KMS-11 (cell line): ENCODE measurements at regions not wholly inside any gene's neighbourhood (a gene's known extent, or its start where the extent isn't known, plus 50 kb on each side); places are given as distances from the start of the nearest gene placed in this dataset.

Source experiments
- H2AFZ ChIP-seq: fragments of 200-600 bp; sonication (generic); 2 replicates; pipeline ENCODE4 v1.6.1; 2016; ENCODE audit warnings: antibody characterized with exemption, mixed run types, low read depth
- H3K27ac ChIP-seq: fragments of 200-600 bp; sonication (generic); 2 replicates; pipeline ENCODE4 v1.6.1; 2016; ENCODE audit warnings: mild to moderate bottlenecking, mixed run types
- H3K27me3 ChIP-seq: fragments of 200-600 bp; sonication (generic); 2 replicates; pipeline ENCODE4 v1.6.1; 2017; ENCODE audit warnings: mild to moderate bottlenecking, low read depth, mixed run types, moderate library complexity; ENCODE audit not compliant: insufficient read depth
- H3K36me3 ChIP-seq: fragments of 200-600 bp; sonication (generic); 2 replicates; pipeline ENCODE4 v1.6.1; 2017; ENCODE audit warnings: mild to moderate bottlenecking, mixed run types; ENCODE audit not compliant: insufficient read depth
- H3K4me1 ChIP-seq: fragments of 200-600 bp; sonication (generic); 2 replicates; pipeline ENCODE4 v1.6.1; 2016; ENCODE audit warnings: mild to moderate bottlenecking, low read depth, mixed run types; ENCODE audit not compliant: poor library complexity, severe bottlenecking
- H3K4me2 ChIP-seq: fragments of 200-600 bp; sonication (generic); 2 replicates; pipeline ENCODE4 v1.7.0; 2016; ENCODE audit warnings: mild to moderate bottlenecking, mixed run types
- H3K4me3 ChIP-seq: fragments of 200-600 bp; sonication (generic); IDR thresholded peaks from 2 replicates; pipeline ENCODE4 v1.6.1; 2017; ENCODE audit warnings: low read depth, low read length, mixed read lengths; ENCODE audit not compliant: insufficient read depth
- H3K79me2 ChIP-seq: fragments of 200-600 bp; sonication (generic); 2 replicates; pipeline ENCODE4 v1.6.1; 2016; ENCODE audit warnings: low read depth, mixed run types; ENCODE audit not compliant: insufficient read depth
- H3K9ac ChIP-seq: fragments of 200-600 bp; sonication (generic); 2 replicates; pipeline ENCODE4 v1.6.1; 2016; ENCODE audit warnings: mild to moderate bottlenecking, mixed run types
- H4K20me1 ChIP-seq: fragments of 200-600 bp; sonication (generic); 2 replicates; pipeline ENCODE4 v1.6.1; 2016; ENCODE audit warnings: mild to moderate bottlenecking, mixed run types; ENCODE audit not compliant: insufficient read depth
- TF ChIP-seq, protein P1 (sequence below): fragments of 200-600 bp; sonication (generic); conservative IDR thresholded peaks from 2 replicates; pipeline ENCODE4 v1.6.1; 2017; ENCODE audit warnings: low read depth, mild to moderate bottlenecking, antibody characterized with exemption, low read length, moderate library complexity, mixed read lengths

DNA sequence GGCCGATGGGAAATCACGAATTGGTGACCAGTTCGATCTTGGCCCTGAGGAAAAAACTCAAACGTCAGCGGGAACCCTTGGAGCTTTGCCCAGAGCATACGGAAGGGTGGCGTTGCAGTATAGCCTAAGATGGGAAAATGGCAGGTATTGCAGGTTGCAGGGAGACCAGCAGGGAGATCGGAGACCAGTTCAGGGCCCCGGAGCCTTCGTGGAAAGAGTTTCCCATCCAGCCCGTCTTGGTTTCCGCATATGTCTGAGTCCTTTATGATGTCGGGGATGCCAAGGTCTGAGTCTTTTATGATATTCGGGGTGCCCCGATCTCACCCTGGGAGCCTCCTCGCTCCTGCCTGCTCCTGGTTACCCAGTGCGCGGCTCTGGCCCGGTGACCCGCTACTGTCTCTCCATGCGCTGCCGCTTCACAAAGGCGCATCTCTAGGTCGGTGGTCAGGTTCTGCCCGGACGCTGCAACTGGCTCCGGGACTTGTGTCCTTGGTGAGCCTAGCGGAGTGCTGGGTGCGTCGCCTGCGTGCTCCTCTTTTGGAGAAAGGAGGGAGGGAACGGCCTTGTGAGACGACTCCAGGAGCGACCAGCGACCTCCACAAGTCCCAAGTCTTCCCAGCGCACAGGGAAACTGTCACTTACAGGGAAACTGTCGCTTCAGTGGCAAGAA lies 94.2 kb downstream of the PRKAB2 start:
- TF ChIP-seq, protein P1, sequence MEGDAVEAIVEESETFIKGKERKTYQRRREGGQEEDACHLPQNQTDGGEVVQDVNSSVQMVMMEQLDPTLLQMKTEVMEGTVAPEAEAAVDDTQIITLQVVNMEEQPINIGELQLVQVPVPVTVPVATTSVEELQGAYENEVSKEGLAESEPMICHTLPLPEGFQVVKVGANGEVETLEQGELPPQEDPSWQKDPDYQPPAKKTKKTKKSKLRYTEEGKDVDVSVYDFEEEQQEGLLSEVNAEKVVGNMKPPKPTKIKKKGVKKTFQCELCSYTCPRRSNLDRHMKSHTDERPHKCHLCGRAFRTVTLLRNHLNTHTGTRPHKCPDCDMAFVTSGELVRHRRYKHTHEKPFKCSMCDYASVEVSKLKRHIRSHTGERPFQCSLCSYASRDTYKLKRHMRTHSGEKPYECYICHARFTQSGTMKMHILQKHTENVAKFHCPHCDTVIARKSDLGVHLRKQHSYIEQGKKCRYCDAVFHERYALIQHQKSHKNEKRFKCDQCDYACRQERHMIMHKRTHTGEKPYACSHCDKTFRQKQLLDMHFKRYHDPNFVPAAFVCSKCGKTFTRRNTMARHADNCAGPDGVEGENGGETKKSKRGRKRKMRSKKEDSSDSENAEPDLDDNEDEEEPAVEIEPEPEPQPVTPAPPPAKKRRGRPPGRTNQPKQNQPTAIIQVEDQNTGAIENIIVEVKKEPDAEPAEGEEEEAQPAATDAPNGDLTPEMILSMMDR = no peak

DNA sequence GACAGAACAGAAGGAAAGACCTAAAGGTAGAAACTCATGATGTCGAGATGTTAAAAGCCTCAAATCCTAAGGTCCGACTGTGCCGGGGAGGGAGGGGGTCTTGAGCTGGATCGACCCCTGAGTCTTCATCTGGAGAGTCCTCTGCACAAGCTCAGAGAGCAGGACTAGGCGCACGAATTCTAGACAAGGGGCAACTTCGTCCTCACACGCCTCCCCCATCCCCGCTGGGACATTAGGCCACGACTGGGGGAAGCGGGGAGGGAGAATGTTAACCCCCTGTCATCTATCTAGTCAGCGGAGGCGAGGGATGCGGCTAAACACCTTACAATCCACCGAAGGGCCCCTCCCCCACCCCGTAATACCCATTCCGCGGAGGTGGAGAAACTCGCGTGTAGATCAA lies 94.7 kb downstream of the PRKAB2 start:
- H3K27ac ChIP-seq = no peak overlapping the region
- H3K79me2 ChIP-seq = no peaks in the 10 kb centered on the region
- H3K36me3 ChIP-seq = no peaks in the 10 kb centered on the region
- H3K27me3 ChIP-seq = no peaks in the 10 kb centered on the region
- TF ChIP-seq, protein P1 = no peak
- H4K20me1 ChIP-seq = no peaks in the 10 kb centered on the region
- H3K4me2 ChIP-seq = no peak overlapping the region
- no peak overlapping the region for H3K4me3 ChIP-seq
- no peak overlapping the region for H3K9ac ChIP-seq
- no peaks in the 10 kb centered on the region for H3K4me1 ChIP-seq
- no peak overlapping the region for H2AFZ ChIP-seq

More for the DNA sequence above, 94.2 kb downstream of the PRKAB2 start:
- Histone ChIP-seq H3K4me2 (no peak overlapping the region), H4K20me1 (no peaks in the 10 kb centered on the region), H3K27ac (no peak overlapping the region), H3K9ac (no peak overlapping the region), H3K4me3 (no peak overlapping the region), H2AFZ (no peak overlapping the region), H3K4me1 (no peaks in the 10 kb centered on the region), H3K27me3 (no peaks in the 10 kb centered on the region), H3K79me2 (no peaks in the 10 kb centered on the region), H3K36me3 (no peaks in the 10 kb centered on the region)

DNA sequence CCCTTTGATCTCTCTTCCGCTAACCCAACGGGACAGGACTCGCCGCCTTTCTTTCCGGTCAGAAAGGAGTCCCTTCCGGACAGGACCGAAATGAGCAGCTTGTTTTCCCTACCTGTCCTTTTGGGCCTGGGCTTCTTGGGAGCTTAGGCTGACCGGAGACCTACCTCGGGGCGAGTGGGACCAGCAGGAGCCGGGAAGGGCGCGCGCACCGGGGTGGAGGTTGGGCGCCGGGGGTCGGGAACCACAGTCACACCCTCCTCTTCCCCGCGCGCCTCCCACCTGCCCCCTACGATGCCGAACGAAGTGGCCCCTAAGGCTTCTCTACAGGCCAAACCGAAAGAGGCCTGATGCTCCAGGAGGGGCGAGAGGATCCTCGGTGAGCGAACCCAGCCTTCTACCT lies 95.2 kb downstream of the PRKAB2 start:
- Histone ChIP-seq H3K27me3 (no peaks in the 10 kb centered on the region), H3K9ac (no peak overlapping the region), H3K36me3 (no peaks in the 10 kb centered on the region), H4K20me1 (no peaks in the 10 kb centered on the region), H3K4me2 (no peak overlapping the region), H2AFZ (no peak overlapping the region), H3K4me1 (no peaks in the 10 kb centered on the region), H3K27ac (no peak overlapping the region), H3K4me3 (no peak overlapping the region), H3K79me2 (no peaks in the 10 kb centered on the region)
- TF ChIP-seq, protein P1 = no peak

DNA sequence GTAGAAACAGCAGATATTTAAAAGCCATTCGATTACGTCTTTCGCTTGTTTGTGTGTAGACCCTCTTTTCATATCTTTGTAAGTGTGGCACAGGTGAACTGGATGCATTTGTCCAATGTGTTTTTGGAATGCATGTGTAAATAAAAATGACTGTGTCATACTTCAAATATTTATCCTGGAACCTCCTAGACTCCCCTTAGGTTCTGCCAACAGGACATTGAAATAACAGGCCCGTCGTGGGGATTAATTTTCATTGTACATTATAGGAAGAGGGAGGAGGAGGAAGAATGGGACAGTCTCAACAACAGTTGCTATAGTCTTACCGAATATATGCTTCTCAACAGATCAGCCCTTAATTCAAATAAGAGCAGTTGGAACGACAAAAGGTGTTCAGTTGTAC lies 95.8 kb downstream of the PRKAB2 start:
- no peak overlapping the region for H3K4me2 ChIP-seq
- no peak overlapping the region for H3K27ac ChIP-seq
- TF ChIP-seq, protein P1 = no peak
- H3K79me2 ChIP-seq = no peaks in the 10 kb centered on the region
- H3K4me3 ChIP-seq = no peak overlapping the region
- no peaks in the 10 kb centered on the region for H4K20me1 ChIP-seq
- no peaks in the 10 kb centered on the region for H3K36me3 ChIP-seq
- H3K9ac ChIP-seq = no peak overlapping the region
- no peaks in the 10 kb centered on the region for H3K4me1 ChIP-seq
- no peak overlapping the region for H2AFZ ChIP-seq
- no peaks in the 10 kb centered on the region for H3K27me3 ChIP-seq
